PFSK-1 (cell line): ENCODE measurements at regions not wholly inside any gene's neighbourhood (a gene's known extent, or its start where the extent isn't known, plus 50 kb on each side); places are given as distances from the start of the nearest gene placed in this dataset.

Experiments used
- FOXP2 ChIP-seq: optimal IDR thresholded peaks from 2 replicates; pipeline ENCODE3; 2011; ENCODE audit warnings: borderline replicate concordance, control low read depth, inconsistent platforms; ENCODE audit not compliant: insufficient read depth; ENCODE audit errors: extremely low read length, extremely low read depth
- POLR2AphosphoS5 ChIP-seq: IDR thresholded peaks from 2 replicates; pipeline ENCODE4 v1.6.1; 2012; ENCODE audit warnings: low read depth, mild to moderate bottlenecking, control low read depth, low read length, moderate library complexity
- SIN3A ChIP-seq: IDR thresholded peaks from 2 replicates; pipeline ENCODE4 v1.6.1; 2012; ENCODE audit warnings: mild to moderate bottlenecking, low read length, moderate library complexity, borderline replicate concordance; ENCODE audit not compliant: insufficient read depth
- TAF1 ChIP-seq: IDR thresholded peaks from 2 replicates; pipeline ENCODE4 v1.6.1; 2012; ENCODE audit warnings: low read length, control low read depth, borderline replicate concordance; ENCODE audit not compliant: insufficient read depth
- TF ChIP-seq, protein P1 (sequence below), 2 experiments: IDR thresholded peaks; 2 replicates each; pipeline versions ENCODE4 v1.6.1 to v1.8.0; 2011 to 2012; ENCODE audit warnings: low read depth in 2 of 2, low read length in 2 of 2, control low read depth in 1 of 2, inconsistent platforms in 1 of 2, mild to moderate bottlenecking in 1 of 2, moderate library complexity in 1 of 2; ENCODE audit not compliant: insufficient read depth in 1 of 2

DNA sequence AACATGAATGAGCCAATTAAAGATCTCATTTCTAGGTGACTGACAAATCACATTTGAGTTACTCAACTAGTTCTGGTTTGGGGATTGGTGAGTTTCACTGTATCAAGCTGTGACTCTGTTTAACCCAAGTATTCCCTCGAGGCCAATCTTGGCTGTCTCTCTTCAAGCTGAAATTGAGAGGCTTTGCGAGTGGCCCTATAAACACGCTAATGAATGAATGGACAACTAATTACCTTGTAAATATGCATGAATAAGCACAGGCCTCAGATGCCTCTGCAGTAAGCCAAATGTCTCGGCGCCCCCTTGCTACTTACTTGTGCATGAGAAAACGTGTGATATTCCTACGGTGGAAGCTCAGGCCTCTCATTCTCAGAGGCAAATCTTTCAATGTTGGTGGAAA lies 450.3 kb upstream of the PSMD7 start:
- no peak for TF ChIP-seq FOXP2
- no peak for TF ChIP-seq TAF1
- no peak for TF ChIP-seq SIN3A
- TF ChIP-seq POLR2AphosphoS5: no peak
- TF ChIP-seq, protein P1, sequence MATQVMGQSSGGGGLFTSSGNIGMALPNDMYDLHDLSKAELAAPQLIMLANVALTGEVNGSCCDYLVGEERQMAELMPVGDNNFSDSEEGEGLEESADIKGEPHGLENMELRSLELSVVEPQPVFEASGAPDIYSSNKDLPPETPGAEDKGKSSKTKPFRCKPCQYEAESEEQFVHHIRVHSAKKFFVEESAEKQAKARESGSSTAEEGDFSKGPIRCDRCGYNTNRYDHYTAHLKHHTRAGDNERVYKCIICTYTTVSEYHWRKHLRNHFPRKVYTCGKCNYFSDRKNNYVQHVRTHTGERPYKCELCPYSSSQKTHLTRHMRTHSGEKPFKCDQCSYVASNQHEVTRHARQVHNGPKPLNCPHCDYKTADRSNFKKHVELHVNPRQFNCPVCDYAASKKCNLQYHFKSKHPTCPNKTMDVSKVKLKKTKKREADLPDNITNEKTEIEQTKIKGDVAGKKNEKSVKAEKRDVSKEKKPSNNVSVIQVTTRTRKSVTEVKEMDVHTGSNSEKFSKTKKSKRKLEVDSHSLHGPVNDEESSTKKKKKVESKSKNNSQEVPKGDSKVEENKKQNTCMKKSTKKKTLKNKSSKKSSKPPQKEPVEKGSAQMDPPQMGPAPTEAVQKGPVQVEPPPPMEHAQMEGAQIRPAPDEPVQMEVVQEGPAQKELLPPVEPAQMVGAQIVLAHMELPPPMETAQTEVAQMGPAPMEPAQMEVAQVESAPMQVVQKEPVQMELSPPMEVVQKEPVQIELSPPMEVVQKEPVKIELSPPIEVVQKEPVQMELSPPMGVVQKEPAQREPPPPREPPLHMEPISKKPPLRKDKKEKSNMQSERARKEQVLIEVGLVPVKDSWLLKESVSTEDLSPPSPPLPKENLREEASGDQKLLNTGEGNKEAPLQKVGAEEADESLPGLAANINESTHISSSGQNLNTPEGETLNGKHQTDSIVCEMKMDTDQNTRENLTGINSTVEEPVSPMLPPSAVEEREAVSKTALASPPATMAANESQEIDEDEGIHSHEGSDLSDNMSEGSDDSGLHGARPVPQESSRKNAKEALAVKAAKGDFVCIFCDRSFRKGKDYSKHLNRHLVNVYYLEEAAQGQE (IDR thresholded peaks at IDR 0.05; ENCODE audit: insufficient read depth in 1 of 2, low read depth in 2 of 2, low read length in 2 of 2): no peak
